Tongue (tissue), 1 donor: ENCODE measurements at regions not wholly inside any gene's neighbourhood (a gene's known extent, or its start where the extent isn't known, plus 50 kb on each side); places are given as distances from the start of the nearest gene placed in this dataset.
A peak's percentile ranks its signal among the peaks of the same experiment; 100 is the strongest.

Source experiments
- DNase-seq: peaks from one replicate; pipeline ENCODE4 v3.0.0-alpha.2; 2015

DNA sequence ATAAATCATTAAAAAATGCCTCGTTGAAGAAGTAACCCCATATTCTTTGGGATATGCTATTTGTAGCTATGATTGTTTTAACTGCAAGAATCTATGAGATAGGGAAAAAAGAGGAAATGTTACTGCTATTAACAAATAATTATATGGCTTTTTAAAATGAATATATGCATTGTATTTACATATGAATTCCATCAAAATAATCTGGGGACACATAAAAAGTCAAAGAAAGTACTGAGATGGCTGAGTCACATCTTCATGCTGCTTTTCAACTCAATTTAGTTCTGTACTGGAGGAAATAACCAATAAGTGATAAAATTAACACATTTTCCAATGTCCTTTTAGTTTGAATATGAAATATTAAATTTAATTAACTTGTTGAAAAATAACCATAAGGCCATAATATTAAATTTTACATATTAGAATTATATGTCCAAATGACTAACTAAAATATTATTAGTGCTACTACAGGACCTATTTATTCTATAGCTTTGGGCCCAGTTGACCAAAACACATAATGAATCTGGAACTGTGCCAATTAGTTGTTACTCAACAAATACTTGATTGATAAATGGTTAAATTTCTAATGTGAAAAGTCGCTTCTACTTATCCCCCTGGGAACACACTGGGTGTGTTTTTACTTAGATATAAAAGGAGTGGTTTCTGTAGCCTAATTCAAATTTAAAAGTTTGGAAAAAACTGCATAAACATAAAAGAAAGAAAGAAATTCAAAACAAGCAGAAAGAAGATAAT lies 214.6 kb upstream of the PFKP start:
- DNase-seq, result no peak

GRCh38 chr10:2851566-2851965 lies 215.8 kb upstream of the PFKP start:
- no peak for DNase-seq

DNA sequence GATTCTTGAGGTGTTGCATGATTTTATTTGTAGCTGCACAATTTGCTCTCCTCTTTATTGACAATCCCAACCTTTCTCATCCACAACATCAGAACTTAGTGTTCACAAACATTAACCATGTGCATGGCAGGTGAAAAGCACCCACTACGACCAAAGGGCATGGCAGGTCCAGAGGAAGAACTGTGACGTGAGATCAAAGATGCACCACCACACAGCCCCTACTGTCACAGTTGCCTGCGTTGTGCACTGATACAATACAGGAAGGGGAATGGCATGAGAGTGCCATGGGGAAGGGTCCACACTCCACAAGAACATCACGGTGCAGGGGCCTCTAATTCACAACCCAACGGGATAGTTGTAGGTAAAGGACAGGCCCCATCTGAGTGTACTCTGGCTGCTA lies 217.1 kb upstream of the PFKP start:
- DNase-seq, result no peak

DNA sequence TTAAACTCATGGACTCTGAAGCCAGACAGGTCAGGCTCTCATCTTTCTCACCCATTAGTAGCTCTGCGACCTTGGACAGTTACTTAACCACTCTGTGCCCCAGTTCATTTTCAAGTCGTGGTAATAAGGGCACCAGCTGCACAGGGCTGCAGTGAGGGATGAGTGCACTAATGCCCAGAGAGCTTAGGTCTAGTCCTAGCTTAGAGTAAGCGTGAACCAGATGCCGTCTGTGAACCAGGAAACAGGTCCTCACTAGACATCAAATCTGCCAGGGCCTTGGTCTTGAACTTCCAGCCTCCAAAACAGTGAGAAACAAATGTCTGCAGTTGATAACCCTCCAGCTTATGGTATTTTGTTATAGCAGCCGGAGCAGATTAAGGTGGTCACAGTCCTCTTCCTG lies 222.4 kb upstream of the PFKP start:
- no peak for DNase-seq

- peak; percentile 27 for DNase-seq
Observed at GRCh38 chr10:2839081-2839725, 228.1 kb upstream of the PFKP start.

DNA sequence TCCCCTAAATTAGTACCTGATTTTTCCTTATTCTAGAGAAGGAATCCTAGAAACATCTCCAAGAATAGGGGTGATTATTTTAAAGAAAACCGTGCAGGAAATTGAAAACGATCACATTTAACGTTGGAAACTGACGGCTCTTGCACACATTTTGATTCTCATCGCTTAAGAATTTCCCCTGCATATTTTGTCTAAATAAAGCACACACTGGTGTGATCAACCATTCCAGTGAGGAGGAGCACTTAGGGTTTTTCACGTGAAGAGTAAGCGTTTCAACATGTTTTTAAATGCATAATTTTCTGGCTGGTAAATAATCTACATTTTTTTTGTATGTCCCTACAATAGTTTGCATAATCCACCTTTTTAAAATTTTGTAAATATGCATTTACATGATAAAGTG lies 229.7 kb upstream of the PFKP start:
- DNase-seq, result no peak

DNA sequence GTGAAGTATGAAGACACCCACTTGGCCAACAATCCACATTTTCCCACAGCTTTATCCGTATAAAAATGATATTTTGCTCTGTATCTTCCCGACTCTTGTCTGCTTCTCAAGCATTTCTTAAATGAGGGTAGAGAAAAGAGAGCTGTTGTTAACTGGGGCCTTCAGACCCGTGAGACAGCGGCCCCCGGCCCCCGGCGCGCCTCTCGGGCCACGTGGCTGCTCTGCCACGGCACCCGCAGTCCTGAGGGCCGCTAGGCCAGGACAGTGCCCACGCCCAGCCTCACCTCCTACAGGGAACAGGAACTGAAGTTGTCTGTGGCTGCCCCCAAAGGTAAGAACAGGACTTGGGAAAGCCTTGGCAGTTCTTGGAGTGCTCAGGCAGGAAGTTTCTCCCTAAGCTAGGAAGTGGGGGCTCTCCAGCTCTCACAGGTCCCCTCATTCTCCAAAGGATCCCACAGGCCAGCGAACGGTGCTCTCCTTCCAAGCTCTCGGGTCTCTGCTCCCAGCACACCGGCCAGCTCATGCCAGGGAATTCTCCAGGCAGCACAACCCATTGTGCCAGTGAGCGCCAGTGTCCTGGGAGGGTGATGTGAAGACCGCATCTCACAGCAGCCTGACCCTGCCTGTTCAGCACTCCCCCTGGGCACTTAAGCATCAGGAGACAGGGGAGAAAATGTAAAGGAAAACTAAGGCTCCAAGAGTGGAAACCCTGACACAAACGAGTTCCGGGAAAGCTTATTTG lies 230.3 kb upstream of the PFKP start:
- DNase-seq, result no peak

GRCh38 chr10:2834214-2834613 lies 233.1 kb upstream of the PFKP start:
- peak; percentile 34 for DNase-seq

GRCh38 chr10:2831509-2831908 lies 235.8 kb upstream of the PFKP start:
- DNase-seq, result no peak

GRCh38 chr10:2828741-2829140 lies 238.6 kb upstream of the PFKP start:
- DNase-seq, result no peak

- no peak for DNase-seq
Observed at GRCh38 chr10:2826675-2827074, 240.7 kb upstream of the PFKP start.

GRCh38 chr10:2825841-2826240 lies 241.5 kb upstream of the PFKP start:
- DNase-seq, result no peak

DNA sequence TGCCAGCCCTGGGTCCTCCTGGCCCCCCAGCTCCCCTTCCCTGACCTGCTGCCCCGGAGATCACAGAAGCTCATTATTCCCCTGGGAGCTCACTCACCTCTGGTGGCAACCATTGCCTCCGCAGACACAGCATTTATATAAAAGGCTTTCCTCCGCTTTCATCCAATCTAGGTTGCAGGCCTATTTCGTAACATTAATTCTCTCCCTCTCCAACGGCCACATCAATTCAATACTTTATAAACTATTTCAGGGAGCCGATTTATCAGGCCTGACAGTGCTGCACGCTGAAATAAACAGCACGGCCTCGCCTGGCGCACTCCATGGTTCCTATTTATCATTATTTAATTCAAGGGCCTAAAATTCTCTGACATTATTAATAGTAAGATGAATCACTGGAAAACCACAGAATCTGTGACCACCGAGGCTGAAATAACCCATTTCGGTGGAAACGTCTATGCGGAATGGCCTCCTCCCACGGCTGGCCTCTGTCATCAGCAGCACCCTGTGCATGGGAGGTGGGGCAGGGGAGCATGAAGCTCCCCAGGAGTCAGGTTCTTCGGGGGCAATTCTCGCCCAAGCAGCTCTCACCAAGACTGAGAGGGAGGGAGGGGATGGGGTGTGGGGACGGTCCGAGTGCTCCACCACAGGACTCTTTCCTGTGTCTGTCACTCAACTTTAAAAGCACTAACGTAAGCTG lies 249.3 kb upstream of the PFKP start:
- DNase-seq, result no peak

DNA sequence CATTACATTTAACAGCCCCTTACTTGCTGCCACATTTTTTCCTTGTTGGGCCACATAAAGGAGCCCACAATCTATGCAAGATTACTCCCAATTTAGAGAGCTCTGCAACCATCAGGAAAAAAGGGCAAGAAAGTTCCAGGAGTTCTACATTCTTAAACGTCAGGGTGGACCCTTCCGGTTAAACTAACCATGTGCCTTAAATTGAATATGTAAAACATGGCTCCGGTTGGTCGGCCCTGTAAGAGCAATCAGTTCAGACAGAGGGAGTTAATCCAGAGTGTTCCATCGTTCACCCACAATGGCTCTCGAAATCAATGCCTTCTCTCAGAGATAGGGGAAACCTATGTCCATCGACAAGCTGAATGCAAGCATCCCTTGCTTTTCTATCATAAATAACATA lies 253.7 kb upstream of the PFKP start:
- no peak for DNase-seq

DNA sequence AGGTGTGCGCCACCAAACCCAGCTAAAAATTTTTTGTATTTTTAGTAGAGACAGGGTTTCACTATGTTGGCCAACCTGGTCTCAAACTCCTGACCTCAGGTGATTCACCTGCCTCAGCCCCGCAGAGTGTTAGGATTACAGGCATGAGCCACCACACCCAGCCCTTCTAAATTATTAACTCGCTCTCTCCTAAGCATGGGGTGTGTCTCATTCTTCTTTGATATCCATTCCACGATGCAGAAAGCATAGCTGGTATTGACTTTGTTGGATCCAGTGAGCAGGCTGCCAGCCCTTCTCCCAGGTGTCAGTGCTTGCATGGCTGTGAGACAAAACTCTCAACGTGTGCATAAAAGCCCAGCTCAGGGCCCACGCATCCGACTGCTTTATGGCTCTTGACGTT lies 254.1 kb upstream of the PFKP start:
- DNase-seq, result no peak

DNA sequence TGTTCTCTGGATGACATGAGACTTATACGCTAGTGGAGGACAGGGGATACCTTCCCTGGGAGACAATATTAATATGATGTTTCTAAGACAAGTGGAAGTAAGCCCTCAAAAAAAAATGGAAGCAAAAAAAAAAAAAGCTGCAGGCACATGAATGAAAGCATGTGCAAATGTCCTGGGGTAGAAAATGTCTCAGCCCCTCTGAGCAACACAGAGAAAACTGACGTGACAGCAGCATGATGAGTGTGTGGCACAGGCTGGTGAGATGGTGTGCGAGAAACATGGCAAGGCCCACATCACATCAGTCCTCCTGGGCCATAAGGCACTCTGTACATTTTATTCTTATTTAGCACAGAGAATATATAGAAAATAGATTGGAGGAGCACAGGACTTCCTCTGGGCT lies 254.7 kb upstream of the PFKP start:
- DNase-seq, result no peak

GRCh38 chr10:2800178-2800577 lies 267.2 kb upstream of the PFKP start:
- no peak for DNase-seq

GRCh38 chr10:2798336-2799022 lies 268.9 kb upstream of the PFKP start:
- DNase-seq, result peak; percentile 37

- DNase-seq, result no peak
Observed at GRCh38 chr10:2791774-2792443, 275.4 kb upstream of the PFKP start.

DNA sequence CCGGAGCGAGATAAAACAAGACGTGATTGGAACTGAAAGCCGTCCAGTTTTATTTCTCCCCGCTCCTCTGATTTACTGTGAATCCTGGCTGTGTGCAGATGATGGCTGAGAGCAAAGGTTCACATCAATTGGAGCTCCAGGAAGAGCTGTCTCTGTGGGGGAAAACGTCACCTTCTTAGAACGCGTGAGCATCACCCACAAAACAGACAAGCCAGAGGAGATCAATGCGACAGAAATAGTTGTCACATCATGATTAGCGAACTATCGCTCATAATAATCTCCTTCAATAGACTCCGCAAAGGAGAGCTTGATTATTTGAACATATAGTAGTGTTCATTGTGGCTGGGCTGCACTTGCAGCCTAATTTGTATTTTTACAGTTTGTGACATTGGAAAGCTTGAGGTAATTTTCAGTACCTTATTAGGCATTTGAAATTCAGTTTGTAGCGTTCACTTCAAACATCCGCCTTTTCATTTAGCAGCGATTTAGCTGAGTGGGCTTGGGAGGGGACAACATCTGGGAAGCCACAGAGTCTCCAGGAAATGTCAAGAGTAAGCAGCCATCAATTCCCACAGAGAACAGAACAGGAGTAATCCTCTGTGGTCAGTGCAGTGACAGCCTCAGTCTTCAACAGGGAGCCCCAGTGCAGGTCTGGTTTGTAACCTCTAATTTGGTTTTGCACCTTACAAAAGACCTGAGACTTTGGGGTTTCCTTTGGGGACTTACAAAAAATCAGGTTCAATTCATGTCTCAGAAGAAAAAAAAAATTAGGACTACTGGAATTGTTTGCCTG lies 276.8 kb upstream of the PFKP start:
- DNase-seq, result no peak

DNA sequence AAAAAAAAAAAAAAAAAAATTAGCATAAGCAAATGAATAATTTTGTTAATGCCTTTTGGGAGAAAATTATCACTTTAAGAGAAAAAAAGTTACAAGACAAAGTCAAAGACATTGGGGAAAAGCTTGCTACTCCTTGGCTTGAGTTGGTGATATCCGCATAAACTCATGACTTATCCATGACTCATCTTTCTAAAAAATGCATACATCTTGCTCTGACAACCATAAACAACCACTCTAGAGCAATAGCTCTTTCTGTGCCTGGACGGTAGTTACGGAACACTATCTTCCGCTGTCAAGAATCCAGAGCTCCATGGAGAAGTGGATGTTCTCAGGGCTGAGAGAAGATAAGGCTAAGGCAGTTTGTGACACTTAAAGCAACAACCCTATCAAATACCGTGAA lies 281.1 kb upstream of the PFKP start:
- DNase-seq, result no peak
